HCT116 (cell line): ENCODE measurements at regions not wholly inside any gene's neighbourhood (a gene's known extent, or its start where the extent isn't known, plus 50 kb on each side); places are given as distances from the start of the nearest gene placed in this dataset.

Experiments used
- CTCF ChIP-seq, 3 experiments: fragments of 200-600 bp in 1 of 3; sonication (generic) in 1 of 3; IDR thresholded peaks in 2 of 3; conservative IDR thresholded peaks in 1 of 3; 2 replicates each; pipeline ENCODE4 v1.5.1; 2012 to 2017; ENCODE audit warnings: low read depth in 2 of 3, low read length in 2 of 3, antibody characterized with exemption in 1 of 3, borderline replicate concordance in 1 of 3, control low read depth in 1 of 3, mild to moderate bottlenecking in 1 of 3, mixed read lengths in 1 of 3, mixed run types in 1 of 3, moderate library complexity in 1 of 3; ENCODE audit not compliant: insufficient read depth in 1 of 3
- EZH2 ChIP-seq: fragments of 200-600 bp; sonication (generic); IDR thresholded peaks from 2 replicates; pipeline ENCODE4 v1.6.1; 2017; ENCODE audit warnings: antibody characterized with exemption, mixed run types

GRCh38 chr13:82341116-82341515 lies 1541.2 kb downstream of the SLITRK1 start:
- TF ChIP-seq CTCF (IDR thresholded peaks at IDR 0.05 in 2 of 3, conservative IDR thresholded peaks at IDR 0.05 in 1 of 3; ENCODE audit: borderline replicate concordance in 1 of 3, insufficient read depth in 1 of 3, low read depth in 2 of 3, low read length in 2 of 3) (no peak), EZH2 (no peak)
